ENCODE measurements at regions not wholly inside any gene's neighbourhood (a gene's known extent, or its start where the extent isn't known, plus 50 kb on each side); places are given as distances from the start of the nearest gene placed in this dataset.

GRCh38 chr14:71702786-71703185 is 229.4 kb upstream of the RGS6 start:
- TF ChIP-seq GABPA (IDR thresholded peaks at IDR 0.05; ENCODE audit: low read depth) (no peak), CTCF (IDR thresholded peaks at IDR 0.05; ENCODE audit: insufficient read depth, low read length) (no peak), POLR2AphosphoS5 (IDR thresholded peaks at IDR 0.05; ENCODE audit: low read depth) (no peak)
